Transverse colon (tissue), 4 donors: ENCODE measurements at regions not wholly inside any gene's neighbourhood (a gene's known extent, or its start where the extent isn't known, plus 50 kb on each side); places are given as distances from the start of the nearest gene placed in this dataset.

ENCODE experiments used
- EP300 ChIP-seq: sonication (generic); formaldehyde crosslinking; IDR thresholded peaks from one replicate; pipeline ENCODE4 v1.6.1; 2017; ENCODE audit warnings: antibody characterized with exemption, low read depth
- POLR2A ChIP-seq: fragments of 450-650 bp; IDR thresholded peaks from one replicate; pipeline ENCODE4 v1.6.1; 2016; ENCODE audit warnings: antibody characterized with exemption, mild to moderate bottlenecking, moderate library complexity
- POLR2AphosphoS5 ChIP-seq, 3 donors: sonication (generic); formaldehyde crosslinking; IDR thresholded peaks; one replicate each; pipeline ENCODE4 v1.6.1; 2016; ENCODE audit warnings: antibody characterized with exemption in 3 of 3
- TF ChIP-seq, protein P1 (sequence below), 5 experiments: fragments of 200-600 bp in 3 of 5; fragments of 450-650 bp in 2 of 5; sonication (generic) in 3 of 5; IDR thresholded peaks; 1 replicate in 2 of 5; 2 replicates in 3 of 5; pipeline ENCODE4 v1.5.1; 2016 to 2017; ENCODE audit warnings: antibody characterized with exemption in 5 of 5, inconsistent platforms in 3 of 5, mild to moderate bottlenecking in 2 of 5, moderate library complexity in 1 of 5

- TF ChIP-seq, protein P1, sequence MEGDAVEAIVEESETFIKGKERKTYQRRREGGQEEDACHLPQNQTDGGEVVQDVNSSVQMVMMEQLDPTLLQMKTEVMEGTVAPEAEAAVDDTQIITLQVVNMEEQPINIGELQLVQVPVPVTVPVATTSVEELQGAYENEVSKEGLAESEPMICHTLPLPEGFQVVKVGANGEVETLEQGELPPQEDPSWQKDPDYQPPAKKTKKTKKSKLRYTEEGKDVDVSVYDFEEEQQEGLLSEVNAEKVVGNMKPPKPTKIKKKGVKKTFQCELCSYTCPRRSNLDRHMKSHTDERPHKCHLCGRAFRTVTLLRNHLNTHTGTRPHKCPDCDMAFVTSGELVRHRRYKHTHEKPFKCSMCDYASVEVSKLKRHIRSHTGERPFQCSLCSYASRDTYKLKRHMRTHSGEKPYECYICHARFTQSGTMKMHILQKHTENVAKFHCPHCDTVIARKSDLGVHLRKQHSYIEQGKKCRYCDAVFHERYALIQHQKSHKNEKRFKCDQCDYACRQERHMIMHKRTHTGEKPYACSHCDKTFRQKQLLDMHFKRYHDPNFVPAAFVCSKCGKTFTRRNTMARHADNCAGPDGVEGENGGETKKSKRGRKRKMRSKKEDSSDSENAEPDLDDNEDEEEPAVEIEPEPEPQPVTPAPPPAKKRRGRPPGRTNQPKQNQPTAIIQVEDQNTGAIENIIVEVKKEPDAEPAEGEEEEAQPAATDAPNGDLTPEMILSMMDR (IDR thresholded peaks at IDR 0.05): no peak
- TF ChIP-seq POLR2AphosphoS5 (IDR thresholded peaks at IDR 0.05): no peak
- no peak for TF ChIP-seq EP300
- TF ChIP-seq POLR2A: no peak
Measured at GRCh38 chr10:108688314-108688713, 1235.0 kb downstream of the XPNPEP1 start.
